ENCODE measurements at regions not wholly inside any gene's neighbourhood (a gene's known extent, or its start where the extent isn't known, plus 50 kb on each side); places are given as distances from the start of the nearest gene placed in this dataset.

DNA sequence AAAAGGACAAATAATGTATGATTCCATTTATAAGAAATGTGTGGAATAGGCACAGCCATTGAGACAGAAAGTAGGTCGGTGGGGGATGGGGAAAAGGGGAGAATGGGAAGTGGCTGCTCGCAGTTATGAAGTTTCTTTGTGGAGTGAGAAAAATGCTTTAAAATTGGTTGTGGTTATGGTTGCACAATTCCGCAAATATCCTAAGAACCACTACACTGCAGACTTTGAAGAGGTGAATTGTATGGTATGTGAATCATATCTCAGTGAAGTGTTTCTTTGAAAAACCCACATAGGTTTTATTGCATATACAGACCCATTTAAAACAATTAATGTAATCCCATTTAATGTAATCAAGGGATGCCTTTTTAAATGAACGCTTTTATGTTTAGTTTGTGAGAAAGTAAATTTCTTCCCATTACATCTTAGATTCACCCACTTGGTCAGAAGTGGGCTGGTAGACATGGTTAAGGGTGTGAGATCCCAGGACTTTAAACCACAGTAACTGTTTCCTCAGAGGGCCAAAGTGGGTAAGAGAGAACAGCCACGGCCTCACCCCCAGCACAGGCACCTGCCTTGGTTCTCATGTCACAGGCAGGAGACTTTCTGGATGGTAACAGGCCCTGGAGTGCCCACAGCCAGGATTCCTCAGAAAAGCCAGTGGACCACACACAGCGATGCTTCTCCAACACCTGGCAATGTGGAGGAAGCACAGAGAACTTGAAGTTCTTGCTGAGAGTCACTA lies 119.3 kb upstream of the GJB6 start:
- DNase-seq = peak; percentile 34

DNA sequence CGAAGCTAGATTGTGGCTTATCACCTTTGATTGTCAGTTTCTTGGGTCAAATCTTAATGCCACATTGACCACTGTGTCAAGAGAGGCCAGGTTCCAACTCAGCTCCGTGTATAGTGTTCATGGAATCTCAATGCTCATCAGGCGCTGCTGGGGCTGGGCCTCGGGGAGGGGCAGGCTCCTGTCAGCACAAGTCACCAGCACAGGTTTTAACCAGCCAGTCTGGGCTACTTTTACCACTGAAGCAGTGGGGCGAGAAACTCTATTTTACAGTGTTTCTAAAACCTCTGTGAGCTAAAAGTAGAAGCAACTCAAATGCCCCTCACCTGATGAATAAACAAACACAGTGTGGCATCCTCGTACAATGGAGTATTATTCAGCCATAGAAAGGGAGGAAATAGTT lies 118.7 kb upstream of the GJB6 start:
- no peak for DNase-seq

DNA sequence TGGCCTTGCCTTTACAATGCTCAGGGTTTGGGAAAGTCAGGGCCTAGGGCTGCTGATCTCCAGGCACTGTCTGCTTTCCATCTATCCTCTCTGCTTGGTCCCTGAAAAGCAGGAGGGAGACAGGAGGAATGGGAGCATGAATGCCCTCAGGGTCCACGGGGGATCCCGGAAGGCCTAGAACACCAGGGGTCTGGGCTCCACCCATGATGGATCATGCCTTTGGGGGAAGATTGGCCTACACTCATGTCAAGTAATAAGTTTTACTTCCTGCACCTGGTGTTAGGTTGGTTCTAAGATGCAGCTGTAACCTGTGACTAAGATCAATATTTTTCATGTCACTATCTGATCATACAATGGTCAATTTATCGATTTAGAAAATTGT lies 118.3 kb upstream of the GJB6 start:
- DNase-seq = no peak

DNA sequence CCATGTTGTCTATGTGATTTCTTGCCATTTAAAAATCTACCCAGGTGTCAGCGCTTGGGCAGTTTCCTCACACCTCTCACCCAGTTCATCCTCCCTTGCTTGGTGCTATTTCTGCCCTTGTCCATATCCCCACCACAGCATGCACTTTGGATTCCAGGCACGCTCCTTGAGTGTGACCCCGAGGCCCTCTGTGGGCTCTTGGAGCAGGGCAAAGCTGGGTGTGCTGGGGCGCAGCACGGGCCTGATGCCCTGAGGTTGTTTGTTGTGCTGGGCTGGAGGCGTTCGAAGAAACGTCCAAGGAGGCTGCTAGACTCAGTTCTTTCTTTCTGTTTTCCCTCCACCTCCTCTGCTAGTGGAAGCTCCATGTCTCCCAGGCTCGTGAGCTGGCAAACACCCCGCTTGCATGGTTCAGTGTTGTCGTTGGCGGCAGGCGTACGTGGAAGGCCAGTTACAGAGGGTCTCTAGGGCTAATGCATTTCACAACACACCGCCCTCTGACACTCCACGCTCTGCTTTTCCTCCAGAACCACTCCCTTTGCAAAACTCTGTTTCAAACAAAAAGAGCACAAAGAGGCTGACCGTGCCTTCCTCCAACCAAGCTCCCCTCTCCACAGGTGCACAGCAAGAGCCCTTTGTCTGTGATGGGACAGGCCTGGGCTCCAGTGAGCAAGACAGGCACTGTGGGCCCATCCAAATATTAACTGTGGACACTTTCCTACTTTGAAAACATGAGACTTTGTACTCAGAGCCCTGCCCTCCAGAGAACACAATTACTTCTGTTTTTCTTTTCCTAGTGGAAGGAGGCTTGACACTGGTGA lies 117.7 kb upstream of the GJB6 start:
- DNase-seq = no peak

DNA sequence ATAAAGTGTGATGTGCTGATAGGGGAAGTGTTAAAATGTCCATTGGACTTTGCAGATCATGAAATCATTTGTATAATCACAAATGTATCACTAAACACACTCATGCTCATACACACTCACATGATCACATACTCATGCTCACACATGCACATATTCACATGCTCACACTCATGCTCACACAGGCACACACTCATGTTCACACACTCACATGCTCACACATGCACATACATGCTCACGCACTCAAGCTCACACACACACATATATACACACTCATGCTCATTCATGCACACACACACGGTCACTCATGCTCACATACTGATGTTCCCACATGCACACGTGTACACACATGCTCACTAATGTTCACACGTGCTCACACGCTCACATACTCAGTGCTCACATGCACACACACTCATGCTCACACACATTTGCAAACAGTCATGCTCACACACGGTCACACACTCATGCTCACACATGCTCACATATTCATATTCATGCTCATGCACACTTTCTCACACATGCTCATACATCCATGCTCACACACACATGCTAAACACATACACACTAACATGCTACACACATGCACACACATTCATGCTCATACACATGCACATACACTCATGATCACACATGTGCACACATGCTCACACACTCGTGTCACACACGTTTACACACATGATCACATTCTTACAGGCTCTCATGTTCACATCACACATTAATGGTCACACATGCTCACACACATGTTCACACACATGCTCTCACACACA lies 116.7 kb upstream of the GJB6 start:
- DNase-seq = no peak

DNA sequence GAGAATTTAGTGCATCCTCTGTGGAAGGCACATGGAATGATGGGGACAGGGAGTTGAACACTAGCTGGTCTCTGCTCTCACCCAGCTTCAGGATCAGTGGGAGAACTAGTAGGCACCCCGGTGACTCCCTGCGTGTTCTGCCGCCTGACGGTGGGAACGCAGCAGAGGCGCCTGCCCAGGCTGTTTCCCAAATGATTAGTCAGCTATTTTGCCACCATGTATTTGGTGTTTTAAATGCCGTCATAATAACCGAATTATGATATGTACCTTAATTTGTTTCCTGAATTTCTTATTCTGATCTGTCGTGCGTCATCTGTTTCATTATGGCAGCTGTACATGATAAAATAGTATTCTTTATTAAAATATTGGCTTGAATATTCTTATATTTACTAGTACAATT lies 115.9 kb upstream of the GJB6 start:
- DNase-seq = no peak

DNA sequence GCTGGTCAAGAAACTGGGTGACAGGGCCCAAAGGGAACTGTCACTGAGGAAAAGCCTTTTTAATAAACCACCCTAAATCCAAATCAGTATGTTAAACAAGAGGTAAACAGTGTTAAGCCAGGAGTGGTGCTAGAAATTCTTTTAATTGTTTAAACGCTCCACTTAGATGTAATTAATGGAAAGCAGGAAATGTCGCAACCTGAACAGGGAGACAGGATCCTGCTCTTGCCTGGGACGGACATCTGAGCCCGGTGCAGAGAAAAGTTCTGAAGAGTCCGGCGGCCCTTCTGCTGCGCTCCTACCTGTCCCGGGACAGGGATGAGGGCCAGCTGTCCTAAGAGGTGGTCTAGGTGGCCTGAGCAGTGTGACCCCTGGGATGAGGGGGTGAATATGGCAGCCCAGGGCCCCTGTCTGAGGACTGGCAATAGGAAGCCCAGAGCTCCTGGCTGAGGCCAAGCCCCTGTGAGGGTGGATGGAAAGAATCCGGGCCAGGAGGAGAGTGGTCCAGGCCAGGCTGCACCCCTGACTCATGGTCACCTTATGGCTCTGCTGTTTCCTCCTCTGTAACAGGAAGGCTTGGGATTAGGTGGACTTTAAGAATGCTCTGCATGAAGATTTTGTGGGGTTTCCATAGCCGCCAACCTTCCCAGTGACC lies 112.8 kb upstream of the GJB6 start:
- no peak for DNase-seq

DNA sequence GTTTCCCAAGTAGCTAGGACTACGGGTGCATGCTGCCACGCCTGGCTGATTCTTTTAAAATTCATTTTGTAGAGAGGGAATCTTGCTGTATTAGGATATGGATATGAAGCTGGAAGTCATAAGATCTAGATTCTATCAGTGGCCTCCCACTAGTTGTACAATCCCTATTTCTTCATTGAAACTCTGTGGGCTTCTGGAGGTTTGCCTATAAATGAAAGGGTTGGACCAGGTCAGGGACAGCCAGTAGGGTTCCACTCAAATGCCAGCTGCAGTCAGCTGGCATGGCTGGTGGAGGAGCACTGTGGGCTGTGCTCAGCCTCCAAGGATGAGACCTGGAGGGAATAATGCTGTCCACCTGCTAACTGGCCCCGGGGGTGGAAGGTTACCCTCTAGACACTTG lies 110.2 kb upstream of the GJB6 start:
- no peak for DNase-seq

DNA sequence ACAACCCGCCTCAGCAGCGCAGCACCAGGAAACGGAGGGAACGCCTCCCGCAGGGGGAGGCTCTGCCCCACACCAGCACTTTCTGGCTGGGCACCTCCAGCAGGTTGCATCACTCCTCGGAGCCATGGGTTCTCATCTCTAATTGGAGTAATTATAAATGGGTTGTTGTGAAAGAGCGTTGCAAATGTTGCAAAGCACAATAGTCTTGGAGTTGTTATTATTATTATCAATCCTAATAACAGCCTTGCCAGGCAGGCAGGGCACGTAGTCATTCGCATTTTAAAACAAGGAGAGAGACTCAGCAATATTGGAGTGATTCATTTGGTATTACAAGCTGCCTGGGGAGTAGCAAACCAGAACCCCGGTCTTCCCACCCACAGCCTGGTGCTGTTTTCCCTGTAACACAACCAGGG lies 108.6 kb upstream of the GJB6 start:
- no peak for DNase-seq

DNA sequence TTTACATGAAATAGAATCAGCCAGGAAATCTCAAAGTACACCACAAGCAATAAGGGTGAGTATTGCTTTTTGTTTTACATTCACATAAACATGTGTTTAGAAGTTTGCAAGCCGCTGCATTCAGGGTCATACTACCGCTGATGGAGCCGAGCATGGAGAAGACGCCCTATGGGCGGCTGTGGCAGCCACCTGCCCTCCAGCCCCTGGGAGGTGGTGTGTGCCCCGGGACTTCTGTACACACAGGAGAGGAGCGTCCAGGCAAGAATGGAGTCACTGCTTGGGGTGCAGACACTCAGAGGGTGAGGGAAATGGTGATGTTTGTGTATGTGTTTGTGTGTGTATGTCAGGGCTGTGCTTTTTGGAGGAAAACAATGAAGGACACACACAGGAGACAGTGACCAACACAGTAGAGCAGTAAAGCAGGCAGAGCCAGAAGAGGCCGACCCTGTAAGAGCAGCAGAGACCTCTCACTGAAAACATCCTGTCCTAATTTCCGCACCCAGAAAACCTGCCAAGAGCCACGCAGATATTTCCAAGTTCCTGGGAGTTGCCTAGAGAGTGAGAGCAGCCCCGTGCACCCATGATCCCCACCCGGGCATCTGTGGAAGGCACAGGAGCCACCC lies 108.1 kb upstream of the GJB6 start:
- no peak for DNase-seq

DNA sequence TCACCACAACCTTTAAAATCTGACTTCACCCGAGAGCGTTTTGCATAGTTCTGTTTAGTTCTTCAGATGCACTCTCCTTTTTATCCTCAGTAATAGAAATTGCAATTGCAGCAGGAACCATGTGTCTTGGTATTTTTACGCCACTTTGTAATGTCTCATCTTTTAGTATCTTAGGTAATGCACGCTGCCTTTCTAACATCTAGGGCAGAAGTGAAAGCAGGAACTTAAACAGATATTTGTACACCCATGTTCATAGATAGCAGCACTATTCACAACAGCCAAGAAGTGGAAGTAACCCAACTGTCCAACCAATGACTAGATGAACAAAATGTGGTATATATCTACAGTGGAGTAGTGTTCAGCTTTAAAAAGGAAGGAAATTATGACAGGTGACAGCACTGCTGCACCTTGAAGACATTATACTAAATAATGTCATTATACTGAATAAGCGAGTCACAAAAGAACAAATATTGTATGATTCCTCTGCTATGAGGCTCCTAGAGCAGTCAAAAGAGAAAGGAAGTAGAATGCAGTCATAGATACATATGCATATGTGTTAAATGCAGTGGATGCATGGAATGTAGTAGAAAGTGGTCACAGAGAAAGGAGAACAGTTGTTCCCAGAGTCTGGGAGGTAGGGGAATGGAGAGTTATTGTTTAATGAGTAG lies 105.9 kb upstream of the GJB6 start:
- peak; percentile 28 for DNase-seq

DNA sequence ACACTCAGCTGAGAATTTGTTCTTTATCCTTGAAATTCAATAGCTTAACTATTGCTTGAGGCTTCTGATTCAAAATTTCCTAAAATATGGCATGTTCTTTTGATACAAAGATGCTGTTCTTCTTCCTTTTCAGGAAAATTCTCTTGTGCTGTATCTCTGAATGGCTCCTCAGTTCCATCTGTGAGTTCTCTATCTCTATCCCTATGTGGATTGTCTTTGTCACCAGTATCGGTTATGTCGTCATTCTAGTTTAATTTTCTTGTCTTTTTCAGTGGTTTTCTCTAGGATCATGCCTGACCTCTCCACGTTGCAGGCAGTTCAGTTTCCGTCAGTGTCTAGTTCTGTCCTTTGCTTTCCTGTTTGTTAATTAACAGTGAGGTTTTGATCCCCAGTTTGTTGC lies 104.6 kb upstream of the GJB6 start:
- no peak for DNase-seq

DNA sequence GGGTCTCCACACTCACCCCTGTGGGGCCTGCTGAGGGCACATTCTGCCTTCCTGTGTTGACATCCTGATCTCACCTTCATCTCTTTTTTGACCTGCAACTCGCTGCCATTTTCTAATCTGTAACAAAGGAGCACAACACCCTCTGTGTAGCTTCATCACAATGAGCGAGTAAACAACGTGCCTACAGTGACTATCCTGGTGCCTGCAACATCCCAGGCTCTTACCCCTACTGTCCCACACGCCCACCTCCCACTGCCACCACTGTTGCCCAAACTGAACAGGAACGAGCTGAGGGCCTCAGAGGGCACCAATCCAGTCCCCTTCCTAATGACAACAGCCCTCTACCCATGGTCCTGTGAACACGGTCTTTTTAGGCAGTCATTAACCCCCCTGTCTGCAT lies 102.2 kb upstream of the GJB6 start:
- DNase-seq = no peak

DNA sequence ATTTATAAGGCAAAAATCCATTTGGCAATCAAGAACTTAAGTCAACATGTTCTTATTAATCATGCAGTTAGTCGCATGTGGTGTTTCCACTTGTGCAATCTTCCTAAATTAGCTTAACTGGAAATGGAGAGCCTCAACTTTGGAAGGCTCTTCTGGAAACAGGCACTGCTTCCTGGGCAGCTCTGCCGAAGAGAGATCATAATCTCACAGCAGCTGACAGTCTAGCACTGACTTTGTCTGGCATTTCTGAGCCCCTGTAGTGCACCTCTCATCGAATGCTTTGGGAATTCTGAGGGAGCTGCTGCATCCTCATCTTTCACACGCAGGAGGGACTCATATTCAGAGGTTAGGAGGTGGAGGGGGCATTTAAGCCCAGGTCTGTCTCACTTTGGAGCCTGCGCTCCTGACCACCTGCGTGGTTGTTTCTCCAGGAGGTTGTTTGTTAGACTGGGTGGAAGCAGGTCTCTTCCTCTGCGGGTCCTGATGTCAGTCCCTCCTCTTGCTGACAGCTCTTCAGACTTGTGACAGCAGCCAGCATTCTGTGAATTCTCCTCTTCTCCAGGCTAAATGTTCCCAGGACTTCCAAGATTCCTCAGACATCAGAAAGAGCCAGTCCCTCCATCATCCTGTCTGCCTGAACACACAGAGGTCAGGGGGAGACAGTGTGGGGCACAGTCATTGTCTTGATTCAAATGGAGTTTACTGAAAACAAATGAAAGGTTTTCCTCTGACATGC lies 100.4 kb upstream of the GJB6 start:
- no peak for DNase-seq

DNA sequence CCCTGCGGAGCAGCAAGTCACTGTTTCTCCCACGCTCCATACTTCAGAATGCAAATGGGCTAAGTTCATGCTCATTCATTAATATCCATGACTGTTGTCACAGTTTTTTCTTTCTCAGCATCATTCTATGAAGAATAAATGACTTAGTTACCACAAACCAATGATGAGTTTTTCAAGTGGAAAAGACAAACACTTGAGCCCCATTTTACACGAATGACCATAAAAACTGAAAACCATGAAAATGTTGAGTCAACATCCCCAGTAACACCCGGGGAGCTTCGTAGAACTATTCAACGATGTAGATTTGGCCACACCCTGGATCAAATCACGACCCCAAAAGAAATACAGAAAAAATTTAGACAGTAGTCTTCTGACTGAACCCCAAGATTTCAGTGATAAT lies 99.8 kb upstream of the GJB6 start:
- no peak for DNase-seq

DNA sequence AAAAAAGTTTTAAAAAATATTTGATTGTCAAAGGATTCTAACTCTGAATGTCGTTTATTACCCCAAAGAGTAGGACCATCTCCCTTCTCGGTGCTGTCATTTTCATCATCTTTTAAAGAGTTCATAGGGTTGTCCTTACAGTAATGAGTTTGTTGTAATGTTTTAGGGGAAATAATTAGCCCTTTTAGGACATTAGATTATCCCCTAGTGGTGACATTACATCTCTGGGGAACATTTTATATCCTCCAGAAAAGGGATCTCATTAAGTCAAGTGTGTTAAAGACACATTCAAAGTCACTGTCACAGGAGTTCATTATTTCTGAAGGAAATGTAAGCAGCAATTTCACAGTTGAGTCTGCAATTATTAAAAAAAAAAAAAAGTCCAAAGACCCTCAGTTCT lies 99.3 kb upstream of the GJB6 start:
- DNase-seq = no peak

DNA sequence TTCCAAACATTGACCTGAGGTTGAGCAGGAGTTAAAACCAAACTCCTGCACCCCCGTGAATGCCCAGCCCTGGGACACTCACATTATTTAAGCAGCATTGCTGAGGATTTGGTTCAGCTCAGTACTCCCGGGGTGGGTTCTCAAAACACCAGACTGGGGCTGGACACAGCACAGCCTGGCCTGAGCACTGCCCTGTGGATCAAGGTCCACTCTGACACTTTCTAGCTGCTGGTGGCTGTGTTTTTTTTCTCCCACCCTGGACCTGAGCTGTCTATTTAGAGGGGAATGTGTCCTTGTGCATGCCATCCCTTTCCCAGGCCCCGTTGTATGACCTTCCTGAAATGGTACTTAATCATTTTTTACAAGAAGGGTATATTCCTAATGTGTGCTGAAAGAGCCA lies 94.7 kb upstream of the GJB6 start:
- DNase-seq = no peak

DNA sequence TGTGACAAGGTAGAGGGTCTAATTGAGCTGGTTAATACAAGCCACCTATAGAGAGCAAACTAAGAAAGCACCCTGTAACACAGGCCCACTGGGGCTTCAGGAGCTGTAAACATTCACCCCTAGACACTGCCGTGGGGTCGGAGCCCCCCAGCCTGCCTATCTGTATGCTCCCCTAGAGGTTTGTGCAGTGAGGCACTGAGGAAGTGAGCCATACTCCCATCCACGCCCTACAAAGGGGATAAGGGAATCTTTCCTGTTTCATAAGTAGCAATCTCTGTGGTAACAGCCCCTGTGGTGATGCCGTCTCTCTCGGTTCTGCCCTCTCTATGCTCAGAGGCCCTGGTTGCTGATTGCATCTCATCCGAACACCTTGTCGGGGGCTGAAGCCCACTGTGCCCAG lies 94.2 kb upstream of the GJB6 start:
- no peak for DNase-seq

DNA sequence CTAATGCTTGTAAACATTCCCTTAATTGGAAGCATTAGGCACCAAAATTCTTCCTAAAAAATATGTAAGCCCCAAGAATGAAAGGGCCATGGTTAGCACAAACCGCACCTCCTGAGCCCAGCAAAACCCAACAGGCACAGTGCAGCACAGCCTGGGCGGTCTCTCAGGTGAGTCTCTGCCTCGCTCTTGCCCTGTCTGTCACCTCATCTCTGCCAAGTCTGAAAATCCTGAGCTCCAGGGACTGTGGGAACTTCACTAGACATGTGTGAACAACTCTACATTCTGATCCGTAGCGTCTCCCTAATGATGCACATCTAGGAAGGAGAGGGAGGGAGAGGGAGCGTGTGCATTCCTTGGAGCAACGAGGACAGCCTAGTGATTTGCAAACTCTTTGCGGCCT lies 88.8 kb upstream of the GJB6 start:
- no peak for DNase-seq

DNA sequence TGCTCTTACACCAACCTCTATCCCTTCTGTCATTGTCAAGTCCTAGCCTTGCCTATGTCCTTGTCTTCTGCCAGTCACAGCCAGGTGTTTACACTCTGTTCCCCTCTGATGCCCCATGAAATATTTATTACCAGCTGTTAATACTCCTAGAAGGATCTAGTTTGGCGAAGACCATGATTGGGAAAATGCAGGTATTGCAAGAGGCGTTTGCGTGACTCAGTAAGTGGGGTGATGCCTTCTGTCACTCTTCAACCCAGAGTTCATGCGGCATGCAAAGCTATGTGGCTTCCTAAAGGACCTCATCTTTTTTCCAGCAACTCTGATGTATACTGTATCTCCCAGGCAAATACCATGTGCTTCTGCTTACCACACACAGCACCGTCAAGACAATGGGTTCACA lies 81.8 kb upstream of the GJB6 start:
- no peak for DNase-seq

DNA sequence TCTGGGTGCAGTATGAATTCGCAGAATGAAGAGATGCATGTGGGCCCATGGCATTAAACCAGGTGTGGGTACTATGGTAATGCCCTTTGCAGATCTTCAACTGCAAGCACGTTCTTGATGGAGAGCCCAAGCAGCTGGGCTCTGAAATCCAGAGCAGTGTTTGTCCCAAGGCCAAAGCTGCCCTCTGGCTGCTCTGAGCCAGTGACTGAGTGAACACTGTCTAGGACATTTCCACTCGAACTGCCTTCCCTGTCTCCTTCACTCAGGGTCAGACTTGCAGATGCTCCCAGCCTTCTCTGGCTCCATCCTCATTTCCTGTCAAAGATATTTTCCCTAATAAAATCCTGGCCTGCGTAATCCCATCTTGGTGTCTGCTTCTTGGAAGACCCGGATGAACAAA lies 80.2 kb upstream of the GJB6 start:
- no peak for DNase-seq

DNA sequence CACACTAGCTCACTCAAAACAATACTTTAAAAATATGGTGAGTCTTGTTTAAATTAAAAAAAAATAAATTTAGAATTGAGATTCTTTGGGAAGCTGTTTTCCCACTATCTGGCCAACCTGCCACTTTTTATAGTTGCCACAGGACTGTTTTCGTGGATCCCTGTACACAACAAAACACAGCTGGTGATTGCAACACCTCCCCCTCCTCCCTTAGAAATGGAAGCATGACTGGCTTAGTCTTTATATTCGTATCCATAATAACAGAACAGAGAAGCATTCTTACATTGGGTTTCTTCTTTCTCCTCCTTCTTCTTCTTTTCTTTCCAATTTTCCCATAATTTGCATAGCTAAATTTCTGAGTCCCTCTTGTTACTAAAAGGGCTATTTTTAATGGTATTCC lies 79.5 kb upstream of the GJB6 start:
- DNase-seq = no peak
